SU-DHL-6 (cell line): ENCODE measurements at regions not wholly inside any gene's neighbourhood (a gene's known extent, or its start where the extent isn't known, plus 50 kb on each side); places are given as distances from the start of the nearest gene placed in this dataset.
"Not testable (repeated sequence)": the region's sequence is repeated elsewhere in the genome, so short reads cannot be mapped to it uniquely, and the experiment has no call there.

Experiments used
- H2AFZ ChIP-seq: fragments of 200-600 bp; sonication (generic); 2 replicates; pipeline ENCODE4 v1.6.1; 2014; ENCODE audit warnings: low read depth, mild to moderate bottlenecking, moderate library complexity, mixed read lengths, antibody characterized with exemption, low read length; ENCODE audit not compliant: severe bottlenecking
- H3F3A ChIP-seq: fragments of 200-600 bp; shearing (Covaris generic); 2 replicates; pipeline ENCODE4 v1.6.0; 2016; ENCODE audit warnings: antibody characterized with exemption, mild to moderate bottlenecking; ENCODE audit not compliant: insufficient read depth
- H3K27ac ChIP-seq: fragments of 200-600 bp; sonication (generic); 2 replicates; pipeline ENCODE4 v1.5.1; 2016; ENCODE audit warnings: low read depth, mild to moderate bottlenecking, low read length, moderate library complexity, mixed read lengths
- H3K27me3 ChIP-seq: fragments of 200-600 bp; sonication (generic), shearing (Covaris generic); 2 replicates; pipeline ENCODE4 v1.6.0; 2014; ENCODE audit warnings: mild to moderate bottlenecking, low read length
- H3K36me3 ChIP-seq: fragments of 200-600 bp; sonication (generic); 2 replicates; pipeline ENCODE4 v1.6.1; 2014; ENCODE audit warnings: mild to moderate bottlenecking, low read length, mixed read lengths
- H3K4me2 ChIP-seq: fragments of 300-600, 200-600 bp; shearing (Covaris generic), sonication (generic); 2 replicates; pipeline ENCODE4 v1.6.0; 2014; ENCODE audit warnings: low read length, low read depth, mild to moderate bottlenecking; ENCODE audit not compliant: poor library complexity, severe bottlenecking
- H3K4me3 ChIP-seq: fragments of 200-600 bp; sonication (generic); 2 replicates; pipeline ENCODE4 v1.5.1; 2014; ENCODE audit warnings: antibody characterized with exemption, low read length, mild to moderate bottlenecking, mixed read lengths; ENCODE audit not compliant: insufficient read depth, poor library complexity, severe bottlenecking
- H3K79me2 ChIP-seq: fragments of 200-600 bp; sonication (generic); 2 replicates; pipeline ENCODE4 v1.6.1; 2014; ENCODE audit warnings: mild to moderate bottlenecking, low read length, moderate library complexity; ENCODE audit not compliant: insufficient read depth
- H3K9ac ChIP-seq: fragments of 200-600 bp; sonication (generic); 2 replicates; pipeline ENCODE4 v1.7.0; 2014; ENCODE audit warnings: mild to moderate bottlenecking, low read length
- H3K9me2 ChIP-seq: fragments of 200-600 bp; sonication (generic); replicated peaks from 2 replicates; pipeline ENCODE4 v1.6.1; 2014; ENCODE audit warnings: low read length; ENCODE audit not compliant: insufficient read depth
- H3K9me3 ChIP-seq: fragments of 200-600 bp; sonication (generic); 2 replicates; pipeline ENCODE4 v1.6.1; 2014; ENCODE audit warnings: low read length, mixed read lengths; ENCODE audit not compliant: insufficient read depth
- H4K20me1 ChIP-seq: fragments of 200-600 bp; sonication (generic); 2 replicates; pipeline ENCODE4 v1.6.1; 2014; ENCODE audit warnings: low read depth, mild to moderate bottlenecking, antibody characterized with exemption, low read length, moderate library complexity, mixed read lengths
- EZH2phosphoT487 ChIP-seq: fragments of 200-600 bp; sonication (generic), shearing (Covaris generic); conservative IDR thresholded peaks from 2 replicates; pipeline ENCODE4 v1.6.1; 2018; ENCODE audit warnings: mild to moderate bottlenecking, antibody characterized with exemption, low read length, moderate library complexity, mixed read lengths
- TF ChIP-seq, protein P1 (sequence below): fragments of 200-600 bp; sonication (generic); IDR thresholded peaks from one replicate; pipeline ENCODE4 v1.5.1; 2017; ENCODE audit warnings: antibody characterized with exemption, mild to moderate bottlenecking, low read length, moderate library complexity; ENCODE audit not compliant: insufficient read depth, poor library complexity, severe bottlenecking

DNA sequence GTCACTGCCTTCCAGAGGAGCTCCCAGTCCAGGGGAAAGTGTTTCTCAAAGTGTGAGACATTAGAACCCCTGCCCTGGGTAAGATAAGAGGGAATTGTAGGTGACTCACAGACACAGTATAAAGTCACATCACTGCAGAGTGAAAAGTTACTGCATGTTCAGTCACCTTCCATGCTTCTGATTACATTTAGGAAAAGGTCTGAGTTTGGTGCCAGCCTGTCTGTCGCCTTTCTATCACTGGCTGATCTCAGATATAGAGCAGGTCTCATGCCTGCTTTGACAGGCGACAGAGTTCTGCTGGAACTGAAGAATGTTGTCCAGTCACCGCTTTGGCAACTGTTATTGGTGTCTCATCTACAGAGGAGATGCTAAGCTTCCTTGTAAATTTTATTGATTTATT is 1078.6 kb downstream of the UQCRFS1 start:
- H4K20me1 ChIP-seq: no peaks in the 10 kb centered on the region
- no peaks in the 10 kb centered on the region for H3K9me2 ChIP-seq
- no peak overlapping the region for H2AFZ ChIP-seq
- TF ChIP-seq EZH2phosphoT487: no peak
- TF ChIP-seq, protein P1, sequence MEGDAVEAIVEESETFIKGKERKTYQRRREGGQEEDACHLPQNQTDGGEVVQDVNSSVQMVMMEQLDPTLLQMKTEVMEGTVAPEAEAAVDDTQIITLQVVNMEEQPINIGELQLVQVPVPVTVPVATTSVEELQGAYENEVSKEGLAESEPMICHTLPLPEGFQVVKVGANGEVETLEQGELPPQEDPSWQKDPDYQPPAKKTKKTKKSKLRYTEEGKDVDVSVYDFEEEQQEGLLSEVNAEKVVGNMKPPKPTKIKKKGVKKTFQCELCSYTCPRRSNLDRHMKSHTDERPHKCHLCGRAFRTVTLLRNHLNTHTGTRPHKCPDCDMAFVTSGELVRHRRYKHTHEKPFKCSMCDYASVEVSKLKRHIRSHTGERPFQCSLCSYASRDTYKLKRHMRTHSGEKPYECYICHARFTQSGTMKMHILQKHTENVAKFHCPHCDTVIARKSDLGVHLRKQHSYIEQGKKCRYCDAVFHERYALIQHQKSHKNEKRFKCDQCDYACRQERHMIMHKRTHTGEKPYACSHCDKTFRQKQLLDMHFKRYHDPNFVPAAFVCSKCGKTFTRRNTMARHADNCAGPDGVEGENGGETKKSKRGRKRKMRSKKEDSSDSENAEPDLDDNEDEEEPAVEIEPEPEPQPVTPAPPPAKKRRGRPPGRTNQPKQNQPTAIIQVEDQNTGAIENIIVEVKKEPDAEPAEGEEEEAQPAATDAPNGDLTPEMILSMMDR: no peak
- H3K9me3 ChIP-seq: no peaks in the 10 kb centered on the region
- H3K79me2 ChIP-seq: no peaks in the 10 kb centered on the region
- H3K9ac ChIP-seq: no peak overlapping the region
- H3K4me3 ChIP-seq: no peak overlapping the region
- no peak overlapping the region for H3K27ac ChIP-seq
- no peak overlapping the region for H3K4me2 ChIP-seq
- no peaks in the 10 kb centered on the region for H3K27me3 ChIP-seq
- H3K36me3 ChIP-seq: no peaks in the 10 kb centered on the region
- H3F3A ChIP-seq: no peaks in the 10 kb centered on the region

- not testable (repeated sequence) for H3F3A ChIP-seq
These were observed 1082.1 kb downstream of the UQCRFS1 start for GRCh38 chr19:28130881-28131280.

DNA sequence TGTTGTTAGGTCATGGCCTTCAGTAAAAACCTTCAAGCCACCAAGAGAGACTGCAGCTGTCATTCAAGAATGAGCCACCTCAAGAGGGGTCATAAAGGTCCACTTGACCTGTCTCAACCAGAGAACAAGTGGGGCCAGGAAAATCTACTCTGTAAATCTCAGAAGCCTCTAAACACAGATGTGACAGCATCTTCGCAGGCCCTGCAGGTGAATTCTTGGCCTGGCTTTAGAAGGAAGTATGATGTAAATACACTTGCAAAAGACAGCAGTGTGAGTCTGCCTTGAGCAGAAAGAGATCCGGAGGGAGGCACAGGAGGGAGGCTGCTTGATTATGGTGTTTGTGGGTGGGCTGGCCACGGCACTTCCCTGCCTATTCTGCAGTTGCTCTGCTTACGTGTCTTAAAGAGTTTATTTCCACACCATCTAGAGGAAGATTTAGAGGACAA is 1082.9 kb downstream of the UQCRFS1 start:
- Histone ChIP-seq H3K9ac (no peak overlapping the region), H3K27ac (no peak overlapping the region), H4K20me1 (no peaks in the 10 kb centered on the region), H3K4me3 (no peak overlapping the region), H3F3A (no peaks in the 10 kb centered on the region), H3K79me2 (no peaks in the 10 kb centered on the region), H3K36me3 (no peaks in the 10 kb centered on the region), H2AFZ (no peak overlapping the region), H3K9me2 (no peaks in the 10 kb centered on the region), H3K4me2 (no peak overlapping the region), H3K9me3 (no peaks in the 10 kb centered on the region), H3K27me3 (no peaks in the 10 kb centered on the region)
- TF ChIP-seq, protein P1: no peak
- TF ChIP-seq EZH2phosphoT487: no peak

More at GRCh38 chr19:28130881-28131280, 1082.1 kb downstream of the UQCRFS1 start:
- H2AFZ ChIP-seq, H3K9me2 ChIP-seq, H4K20me1 ChIP-seq, H3K27ac ChIP-seq, H3K9me3 ChIP-seq, H3K27me3 ChIP-seq, H3K79me2 ChIP-seq, H3K36me3 ChIP-seq, H3K4me2 ChIP-seq, H3K4me3 ChIP-seq, H3K9ac ChIP-seq: not testable (repeated sequence)

DNA sequence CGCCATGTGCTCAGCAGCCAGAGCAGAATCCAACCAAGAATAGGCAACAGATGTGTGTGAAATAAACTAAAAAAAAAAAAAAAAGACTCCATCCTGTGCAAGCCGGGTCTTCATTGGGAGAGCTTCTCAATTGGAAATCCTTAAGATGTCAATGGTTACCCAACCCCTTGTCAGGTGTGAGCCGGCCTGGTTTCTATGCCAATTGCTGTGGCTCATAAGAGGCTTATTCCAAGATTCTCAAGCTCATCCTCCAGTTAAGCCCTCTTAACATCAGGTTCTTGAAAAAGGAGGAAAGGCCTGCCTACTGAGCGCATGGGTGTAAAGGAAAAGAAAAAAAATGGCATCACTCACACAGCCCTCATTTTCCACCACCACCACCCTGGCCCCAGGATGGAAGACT is 1084.6 kb downstream of the UQCRFS1 start:
- Histone ChIP-seq H3K9me3 (no peaks in the 10 kb centered on the region), H4K20me1 (no peaks in the 10 kb centered on the region), H3K9me2 (no peaks in the 10 kb centered on the region), H3K36me3 (no peaks in the 10 kb centered on the region), H2AFZ (no peak overlapping the region), H3K79me2 (no peaks in the 10 kb centered on the region), H3F3A (no peaks in the 10 kb centered on the region), H3K4me3 (no peak overlapping the region), H3K27me3 (no peaks in the 10 kb centered on the region), H3K4me2 (no peak overlapping the region), H3K9ac (no peak overlapping the region), H3K27ac (no peak overlapping the region)
- TF ChIP-seq, protein P1: no peak
- TF ChIP-seq EZH2phosphoT487: no peak
